HG02763 (cell line): ENCODE measurements at regions not wholly inside any gene's neighbourhood (a gene's known extent, or its start where the extent isn't known, plus 50 kb on each side); places are given as distances from the start of the nearest gene placed in this dataset.

Source experiments
- ATAC-seq: cut with Tn5 transposase; IDR thresholded peaks from one replicate; pipeline ENCODE4 v1.9.1; 2021; ENCODE audit warnings: mild to moderate bottlenecking, moderate library complexity; ENCODE audit not compliant: unreplicated experiment

DNA sequence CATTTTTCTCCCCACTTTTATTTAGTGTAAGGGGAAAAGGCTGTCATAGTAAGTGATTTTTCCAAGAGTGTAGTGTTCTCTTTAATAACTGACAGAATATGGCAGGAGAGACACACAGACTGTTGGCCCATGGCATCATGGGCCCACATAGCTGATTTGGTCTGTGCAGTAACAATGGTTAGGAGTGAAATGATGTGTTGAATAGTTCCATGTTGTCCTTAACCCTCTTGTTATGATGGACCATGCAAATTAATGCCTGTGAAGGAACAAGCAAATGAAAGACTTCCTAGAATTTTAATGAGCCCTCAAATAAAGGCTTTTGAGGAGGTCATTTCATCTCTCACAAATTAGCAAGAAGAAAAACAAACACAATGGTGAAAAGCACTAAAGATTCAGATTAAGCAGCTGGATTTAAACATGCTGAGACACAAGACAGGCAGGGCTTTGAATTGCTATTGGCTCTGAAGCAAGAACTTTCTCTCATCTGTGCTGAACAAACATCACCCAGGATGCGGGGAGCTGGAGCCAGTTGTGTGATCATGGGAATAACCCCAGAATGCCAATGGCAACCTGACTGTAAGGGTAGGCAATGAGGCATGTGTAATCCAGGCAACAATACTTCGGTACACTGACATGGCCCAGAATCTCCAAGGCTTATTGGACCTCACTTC, 136.7 kb upstream of the VEPH1 start:
- ATAC-seq = no peak

DNA sequence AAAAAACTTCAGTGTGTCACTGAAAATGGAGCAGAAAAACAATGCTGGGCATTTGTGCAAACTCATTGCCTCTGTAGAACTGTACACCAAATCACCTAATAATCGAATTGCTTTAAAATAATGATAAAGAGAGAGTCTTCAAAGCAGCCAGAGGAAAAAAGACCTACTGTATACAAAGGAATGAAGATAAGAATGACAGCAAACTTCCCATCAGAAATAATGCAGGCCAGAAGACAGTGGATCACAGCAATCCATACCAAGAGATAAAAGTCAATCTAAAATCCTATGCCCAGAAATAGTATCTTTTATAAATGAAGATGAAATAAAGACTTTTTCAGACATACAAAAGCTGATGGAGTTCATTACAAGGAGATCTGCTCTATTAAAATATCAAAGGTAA, 134.7 kb upstream of the VEPH1 start:
- no peak for ATAC-seq

DNA sequence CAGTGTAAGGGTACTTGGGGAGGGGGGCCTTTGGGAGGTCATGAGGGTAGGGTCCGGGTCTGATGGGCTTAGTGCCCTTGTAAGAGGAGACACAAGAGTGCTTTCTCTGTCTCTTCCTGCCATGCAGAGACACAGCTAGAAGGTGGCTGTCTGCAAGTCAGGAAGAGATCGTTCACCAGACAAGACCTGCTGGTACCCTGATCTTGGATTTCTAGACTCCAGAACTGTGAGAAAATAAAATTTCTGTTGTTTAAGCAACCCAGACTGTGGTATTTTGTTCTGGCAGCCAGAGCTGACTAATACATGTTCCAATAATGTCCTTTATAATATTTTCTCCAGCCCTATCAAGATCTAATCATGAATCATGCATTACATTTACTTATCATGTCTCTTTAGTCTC, 130.0 kb upstream of the VEPH1 start:
- ATAC-seq = no peak

DNA sequence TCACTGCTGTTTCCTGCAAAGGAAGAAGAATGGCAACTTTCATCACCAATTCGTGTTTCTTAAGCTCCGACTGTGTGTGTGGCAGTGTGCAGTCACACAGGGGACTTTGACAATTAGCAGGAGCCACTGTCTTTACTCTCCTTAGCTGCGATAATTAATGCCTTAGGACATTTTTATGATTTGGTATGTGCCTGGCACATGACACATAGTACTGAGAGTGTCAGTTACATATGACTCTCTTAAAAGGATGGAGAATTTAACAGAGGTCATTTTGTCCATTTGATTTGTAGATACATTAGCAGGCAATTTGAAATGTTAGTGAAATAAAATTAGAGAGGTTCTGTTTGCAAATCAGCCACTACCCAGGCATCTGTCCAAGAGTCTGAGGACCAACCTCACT, 128.9 kb upstream of the VEPH1 start:
- ATAC-seq = no peak

DNA sequence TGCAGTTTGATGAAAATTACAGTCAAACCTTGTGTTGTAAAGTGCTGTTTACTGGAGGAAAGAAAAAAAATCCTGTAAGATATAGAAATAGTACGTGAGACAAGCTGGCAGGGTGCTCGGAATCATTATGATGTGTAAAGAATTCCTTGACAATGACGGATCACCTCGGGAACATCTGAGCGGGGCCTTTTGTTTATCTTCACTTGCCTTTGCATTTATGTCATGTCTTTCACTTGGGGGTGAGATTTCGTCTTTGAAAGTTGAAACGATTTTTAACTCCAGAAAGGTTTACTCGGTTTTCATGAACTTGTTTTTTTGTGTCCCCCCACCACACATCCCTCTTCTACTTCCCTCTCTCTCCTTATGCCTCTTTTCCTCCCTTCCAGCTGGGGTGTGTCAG, 128.3 kb upstream of the VEPH1 start:
- no peak for ATAC-seq

DNA sequence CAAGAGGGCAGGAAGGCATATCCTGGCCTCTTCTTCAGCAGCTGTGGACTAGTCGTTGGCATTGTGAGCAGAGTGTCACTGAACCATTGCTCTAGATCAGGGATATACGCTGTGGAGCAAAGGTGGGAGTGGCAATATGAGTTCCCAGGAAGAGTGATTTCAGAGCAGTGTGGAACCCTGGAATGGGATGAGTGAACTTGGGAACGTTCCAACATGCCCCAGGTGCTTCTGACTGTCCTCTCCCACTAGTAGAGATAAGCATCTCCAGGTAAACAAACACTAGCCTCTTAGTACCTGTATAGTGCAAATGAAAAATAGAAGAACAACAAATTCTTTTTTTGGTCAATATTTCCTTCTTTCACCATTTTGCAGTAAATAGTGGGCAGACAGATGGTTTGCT, 123.6 kb upstream of the VEPH1 start:
- no peak for ATAC-seq

DNA sequence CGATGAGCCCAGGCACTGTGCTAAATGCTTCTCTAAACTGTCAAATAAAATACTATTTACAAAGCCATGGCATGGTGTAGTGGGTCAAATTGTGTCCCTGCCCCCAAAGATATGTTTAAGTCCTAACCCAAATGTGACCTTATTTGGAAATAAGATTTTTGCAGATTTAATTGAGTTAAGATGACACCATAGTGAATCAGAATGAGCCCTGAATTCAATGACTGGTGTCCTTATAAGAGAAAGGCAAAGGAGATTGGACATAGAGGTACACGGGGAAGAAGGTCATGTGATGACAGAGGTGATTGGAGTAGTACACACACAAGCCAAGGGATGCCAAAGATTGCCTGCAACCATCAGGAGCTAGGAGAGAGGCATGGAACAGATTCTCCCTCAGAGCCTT, 121.6 kb upstream of the VEPH1 start:
- ATAC-seq = no peak

DNA sequence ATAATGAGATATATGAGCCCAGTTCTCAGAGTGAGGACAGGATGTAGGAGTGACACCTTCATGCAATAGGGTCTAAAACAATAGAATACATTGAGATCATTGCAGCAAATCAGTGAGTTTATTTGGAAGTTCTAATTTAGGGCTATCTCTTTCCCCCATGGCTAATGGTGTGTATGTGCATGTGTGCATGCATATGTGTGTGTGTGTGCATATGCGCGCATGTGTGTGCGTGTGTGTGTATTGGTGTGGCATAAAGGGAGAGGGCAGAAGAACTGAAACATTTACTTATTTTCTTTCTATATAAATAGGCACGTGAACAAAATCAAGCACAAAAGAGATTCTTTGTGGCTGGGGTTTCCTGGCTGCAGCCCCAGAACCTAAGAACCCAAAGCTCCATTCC, 115.7 kb upstream of the VEPH1 start:
- no peak for ATAC-seq

DNA sequence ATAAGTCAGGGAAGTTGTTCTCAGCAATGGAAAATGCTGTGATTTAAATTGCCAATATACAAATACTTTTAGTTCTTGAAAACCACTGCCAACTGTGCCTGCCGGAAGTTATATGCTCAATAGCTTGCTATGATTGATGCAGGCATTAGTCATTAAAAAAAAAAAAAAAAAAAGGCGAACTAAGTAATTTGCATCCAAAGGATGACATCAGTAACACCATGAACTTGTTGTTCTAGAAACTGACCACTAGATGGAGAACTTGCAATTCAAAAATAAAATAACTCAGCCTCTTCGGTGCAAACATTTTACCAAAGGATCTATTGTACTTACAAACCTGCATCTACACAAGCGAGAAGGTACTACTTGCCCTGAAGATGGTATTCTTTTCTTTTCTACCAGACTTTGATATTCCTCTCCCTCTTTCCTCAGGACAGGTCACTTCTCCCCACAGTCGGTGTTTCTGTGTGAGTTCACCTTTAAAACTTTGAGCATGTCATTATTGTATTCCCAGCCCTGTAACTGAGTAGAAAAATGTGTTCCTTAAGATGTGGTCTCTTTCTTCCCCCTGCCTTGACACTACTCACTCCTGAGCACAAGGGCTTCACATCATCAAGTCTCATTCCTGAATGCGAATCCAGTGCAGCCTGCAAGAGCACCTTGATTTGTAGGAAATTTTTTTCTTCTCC, 115.0 kb upstream of the VEPH1 start:
- ATAC-seq = peak; percentile 75

DNA sequence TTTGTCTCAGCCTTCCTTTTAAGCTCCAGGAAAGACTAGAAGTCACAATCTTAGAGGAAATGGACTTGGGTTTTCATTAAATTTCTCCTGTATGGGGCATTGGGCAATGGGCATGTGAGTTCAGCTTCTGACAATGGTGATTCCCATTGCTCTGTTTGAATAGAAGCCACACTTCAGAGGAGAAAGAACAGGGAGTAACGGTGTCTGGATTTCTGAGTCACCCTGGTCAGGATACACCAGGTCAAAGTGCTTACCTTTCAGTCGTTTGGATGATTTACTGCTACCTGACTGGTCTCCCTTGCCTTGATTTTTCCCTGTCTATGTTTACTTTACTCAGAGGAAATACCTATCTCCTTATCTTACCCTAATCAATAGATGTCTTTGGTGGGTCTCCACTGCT, 111.7 kb upstream of the VEPH1 start:
- ATAC-seq = no peak

DNA sequence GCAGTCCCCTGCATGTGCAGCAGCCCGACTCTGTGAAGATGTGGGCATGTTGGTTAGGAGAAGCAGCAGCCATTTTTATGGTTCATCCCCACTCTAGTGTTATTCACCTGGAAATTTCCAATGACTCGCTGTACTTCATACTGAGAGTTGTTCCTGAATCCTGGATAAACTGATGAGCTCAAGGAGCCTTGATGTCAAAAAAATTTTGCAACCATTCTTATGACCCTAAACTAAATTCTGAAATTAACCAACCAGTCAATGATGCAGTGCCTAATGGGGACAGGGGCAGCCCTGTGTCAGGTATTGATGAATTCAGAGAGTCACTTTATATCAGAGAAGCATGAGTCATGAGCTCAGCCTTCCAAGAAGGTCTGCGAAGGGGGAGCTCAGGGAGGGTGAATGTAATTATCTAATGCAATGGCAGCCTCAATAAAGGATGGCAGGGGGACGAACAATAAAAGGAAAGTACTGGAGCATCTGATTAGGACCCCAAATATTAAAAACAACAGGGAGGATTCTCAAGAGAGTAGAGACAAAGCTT, 108.4 kb upstream of the VEPH1 start:
- no peak for ATAC-seq

DNA sequence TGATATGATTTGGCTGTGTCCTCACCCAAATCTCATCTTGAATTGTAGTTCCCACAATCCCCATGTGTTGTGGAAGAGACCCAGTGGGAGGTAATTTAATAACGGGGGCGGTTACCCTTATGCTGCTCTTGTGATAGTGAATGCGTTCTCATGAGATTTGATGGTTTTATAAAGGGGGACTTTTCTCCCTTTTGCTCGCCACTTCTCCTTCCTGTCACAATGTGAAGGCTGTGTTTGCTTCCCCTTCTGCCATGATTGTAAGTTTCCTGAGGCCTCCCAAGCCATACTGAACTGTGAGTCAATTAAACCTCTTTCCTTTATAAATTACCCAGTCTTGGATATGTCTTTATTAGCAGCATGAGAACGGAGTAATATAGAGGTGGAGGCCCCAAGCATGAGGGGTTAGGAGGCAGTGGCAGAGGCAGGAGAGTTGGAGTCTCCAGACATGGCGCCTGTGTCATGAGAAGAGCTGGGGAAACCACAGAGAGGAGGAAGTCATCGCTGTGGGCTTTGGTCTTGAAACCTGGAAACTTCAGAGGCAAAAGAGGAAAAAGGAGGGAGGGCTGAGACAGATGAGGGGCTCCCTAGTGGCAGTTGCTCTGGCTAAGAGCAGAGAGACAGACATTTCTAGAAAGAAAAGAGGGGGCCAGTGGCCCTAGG, 107.8 kb upstream of the VEPH1 start:
- no peak for ATAC-seq

DNA sequence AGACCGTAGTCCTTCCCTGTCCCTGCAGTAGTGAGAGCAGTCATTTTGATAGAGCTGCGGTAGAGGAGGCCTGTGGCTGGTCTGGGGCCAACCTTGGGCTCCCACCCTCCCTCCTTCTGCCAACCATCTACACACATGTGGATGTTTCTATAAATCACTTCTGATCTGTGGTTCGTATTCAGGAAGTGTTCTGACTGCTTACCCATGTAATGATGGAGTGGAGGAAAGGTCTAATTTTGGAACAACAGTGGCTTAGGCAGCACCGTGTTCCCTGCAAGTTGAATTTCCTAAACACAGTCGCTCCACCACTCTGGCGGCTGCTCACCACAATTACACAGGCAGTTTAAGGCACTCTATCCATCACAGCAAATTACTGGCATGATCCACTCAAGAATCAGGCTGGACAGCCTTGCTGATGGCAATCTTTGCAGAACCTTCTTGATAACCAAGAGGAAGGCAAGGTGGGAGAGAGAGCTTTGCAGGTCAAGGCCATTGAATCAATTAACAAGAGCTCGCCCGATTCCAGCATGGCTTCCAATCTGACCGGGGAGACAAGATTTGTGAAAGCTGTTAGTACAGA, 104.7 kb upstream of the VEPH1 start:
- ATAC-seq = no peak

DNA sequence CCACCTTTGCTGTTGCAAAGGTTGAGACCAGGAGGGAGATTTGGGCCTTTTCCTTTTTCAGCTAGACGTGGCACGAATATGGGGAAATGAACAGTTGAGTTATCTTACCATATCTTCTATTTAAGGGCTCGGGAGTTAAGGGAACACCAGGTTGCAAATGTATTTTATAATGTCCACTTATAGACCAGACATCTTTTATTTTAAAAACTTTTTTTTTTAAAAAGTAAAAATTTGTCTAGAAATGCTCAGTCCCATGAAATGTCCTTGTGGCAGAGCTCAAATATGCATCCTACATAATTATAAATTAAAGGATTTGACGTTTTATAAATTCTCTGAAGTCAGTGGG, 103.6 kb upstream of the VEPH1 start:
- no peak for ATAC-seq

DNA sequence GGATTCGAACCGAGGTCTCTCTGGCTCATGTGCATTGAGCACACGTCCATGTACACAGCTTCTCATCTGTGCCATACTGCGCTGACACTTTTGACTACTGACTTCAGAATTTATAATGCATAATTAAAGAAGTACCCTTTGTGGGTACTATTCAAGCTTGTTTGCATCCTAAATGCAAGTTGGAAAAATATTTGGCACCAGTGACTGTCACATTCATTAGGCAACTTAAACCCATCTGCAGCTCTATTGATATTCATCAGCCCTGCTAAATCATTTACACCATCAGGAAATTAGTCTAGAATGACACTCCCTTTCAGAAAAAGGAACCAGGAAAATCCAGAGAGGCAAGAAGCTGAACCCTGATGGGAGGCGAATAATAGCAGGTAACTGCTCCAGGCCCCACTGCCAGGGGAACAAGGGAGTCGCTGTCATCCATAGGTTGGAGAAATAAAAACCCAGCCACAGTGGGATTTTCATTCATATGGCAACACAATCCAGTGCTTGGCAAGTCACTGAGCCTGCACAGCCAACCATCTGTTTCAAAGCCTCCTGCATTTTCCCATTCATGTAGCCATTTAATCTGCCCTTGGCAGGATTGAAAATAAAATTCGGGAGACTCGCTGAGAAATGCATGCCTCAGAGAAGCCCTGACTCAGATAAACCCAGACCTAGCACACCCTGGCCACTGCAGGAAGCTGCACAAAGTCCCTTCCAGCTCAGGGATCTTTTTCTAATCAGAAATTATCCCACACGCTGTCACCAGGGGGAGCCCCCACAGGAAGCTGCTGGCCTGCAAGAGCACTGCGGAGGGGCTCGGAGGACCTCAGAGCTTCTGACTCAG, 103.0 kb upstream of the VEPH1 start:
- peak; percentile 87 for ATAC-seq

DNA sequence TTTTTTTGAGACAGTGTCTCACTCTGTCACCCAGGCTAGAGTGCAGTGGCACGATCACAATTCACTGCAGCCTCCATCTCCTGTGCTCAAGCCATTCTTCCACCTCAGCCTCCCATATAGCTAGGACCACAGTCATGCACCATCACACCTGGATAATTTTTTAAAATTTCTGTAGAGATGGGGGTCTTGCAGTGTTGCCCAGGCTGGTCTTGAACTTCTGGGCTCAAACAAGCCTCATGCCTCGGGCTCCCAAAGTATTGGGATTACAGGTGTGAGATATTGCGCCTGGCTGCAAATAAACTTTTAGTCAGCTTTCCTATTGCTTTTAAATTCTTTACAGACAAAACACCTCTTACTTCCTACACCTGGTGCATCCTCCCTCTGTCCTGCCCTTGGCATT, 102.1 kb upstream of the VEPH1 start:
- ATAC-seq = no peak

DNA sequence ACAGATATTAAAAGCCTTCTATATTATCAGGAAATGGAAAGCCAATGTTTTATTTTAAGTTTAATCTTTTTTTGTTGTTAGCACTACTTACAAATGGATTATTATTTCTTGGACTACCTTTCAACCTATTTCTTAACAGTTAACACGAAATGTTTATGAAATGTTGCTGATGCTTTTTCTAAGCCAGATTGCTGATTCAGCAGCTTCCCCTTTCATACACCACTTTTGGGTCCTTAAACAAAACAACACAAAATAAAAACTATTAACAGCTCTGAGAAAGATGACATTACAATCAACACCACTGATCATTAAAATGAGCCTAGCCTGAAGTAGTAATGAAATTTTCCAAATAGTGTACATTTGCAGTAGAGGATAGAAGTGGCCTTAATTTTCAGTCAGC, 99.2 kb upstream of the VEPH1 start:
- no peak for ATAC-seq

DNA sequence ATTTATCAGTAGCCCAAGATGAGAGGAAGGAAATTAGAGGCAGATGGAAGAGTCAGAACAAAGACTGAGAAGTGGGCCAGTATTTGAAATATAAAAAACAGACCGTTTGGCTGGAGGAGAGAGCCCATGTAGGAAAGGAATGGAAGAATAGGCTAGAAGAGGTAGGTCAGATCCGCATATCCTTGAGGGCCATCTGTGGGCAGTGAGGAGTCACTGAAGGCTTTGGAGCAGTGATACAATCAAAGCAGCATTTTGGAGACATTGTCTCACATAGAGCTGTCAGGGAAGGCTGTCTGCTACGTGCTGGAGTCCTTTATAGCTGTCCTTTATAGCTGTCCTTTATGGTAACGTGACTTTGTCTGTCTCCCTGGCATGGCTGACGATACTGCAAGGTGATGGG, 92.0 kb upstream of the VEPH1 start:
- ATAC-seq = no peak

DNA sequence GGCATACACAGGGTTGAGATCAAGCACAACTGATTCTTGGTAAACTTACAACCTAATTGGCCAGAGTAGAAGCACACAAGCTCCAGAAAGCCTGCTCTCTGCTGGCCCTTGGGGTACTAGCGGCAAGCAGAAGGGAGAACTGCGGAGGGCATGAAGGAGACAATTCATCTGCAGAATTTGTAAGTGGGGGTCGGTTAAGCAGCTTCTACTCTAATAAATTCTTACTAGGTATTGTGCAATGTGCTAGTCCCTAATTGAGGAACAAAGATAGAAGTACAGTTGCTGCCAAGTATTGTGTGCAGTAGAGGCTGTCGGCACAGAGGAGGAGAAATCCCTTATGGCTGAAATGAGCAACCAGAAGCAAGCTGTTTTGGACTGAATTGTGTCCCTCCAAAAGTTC, 91.2 kb upstream of the VEPH1 start:
- ATAC-seq = no peak

DNA sequence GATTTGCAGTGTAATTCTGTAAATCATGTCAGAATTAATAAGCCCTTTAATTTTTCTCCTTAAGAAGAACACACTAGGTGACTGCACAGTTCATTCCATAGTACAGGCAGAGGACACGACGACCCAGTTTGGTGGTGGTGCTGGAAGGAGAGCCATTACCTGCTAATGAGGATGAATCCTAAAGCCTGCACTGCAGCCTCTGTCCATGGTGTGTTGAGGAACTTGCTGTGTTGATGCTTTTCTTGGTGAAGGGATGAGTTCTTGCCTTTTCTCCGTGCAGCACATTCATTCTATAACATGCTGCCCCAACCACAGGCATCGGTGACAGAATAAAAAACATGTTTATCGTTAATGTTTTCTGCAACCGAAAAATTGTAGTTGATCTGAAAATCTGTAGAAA, 89.6 kb upstream of the VEPH1 start:
- no peak for ATAC-seq

DNA sequence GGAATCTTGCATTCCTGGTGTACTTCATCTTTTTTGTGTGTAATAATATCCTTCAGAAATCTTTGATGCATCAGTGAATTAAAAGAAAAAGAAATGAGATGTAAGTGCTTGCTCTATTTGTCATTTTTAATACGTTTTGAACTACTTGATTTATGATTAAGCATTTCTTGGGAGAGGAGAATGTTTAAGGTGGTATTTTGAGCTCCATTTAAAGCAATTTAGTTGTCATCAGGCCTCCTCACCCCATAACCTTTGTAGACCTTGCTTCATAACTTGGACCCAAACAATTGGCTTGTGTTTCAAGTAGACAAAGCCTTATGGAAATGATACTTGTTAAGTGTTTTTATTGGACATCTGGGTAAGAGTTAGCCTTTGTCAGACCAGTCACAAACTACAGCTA, 87.1 kb upstream of the VEPH1 start:
- no peak for ATAC-seq
